ENCODE measurements at regions not wholly inside any gene's neighbourhood (a gene's known extent, or its start where the extent isn't known, plus 50 kb on each side); places are given as distances from the start of the nearest gene placed in this dataset.

GRCh38 chr4:123072060-123072459 lies 149.7 kb upstream of the NUDT6 start:
- intact Hi-C loops (cut with DNase I): no loop called here
- H3K27me3 ChIP-seq: no peaks in the 10 kb centered on the region
- 88 to 99% (median 94%) methylated on average over 1 of the region's 1 CpG for WGBS, 4 donors
- H3K9me3 ChIP-seq (replicated peaks in 1 of 3): no peaks in the 10 kb centered on the region
- no peak overlapping the region for H3K27ac ChIP-seq
- TF ChIP-seq POLR2A (IDR thresholded peaks at IDR 0.05) (no peak), CTCF (IDR thresholded peaks at IDR 0.05) (no peak)
- no peaks in the 10 kb centered on the region for H3K4me1 ChIP-seq (replicated peaks in 1 of 2)
- H3K4me3 ChIP-seq: no peak overlapping the region
- no peaks in the 10 kb centered on the region for H3K36me3 ChIP-seq (replicated peaks in 1 of 2)
- DNase-seq: no peak

GRCh38 chr4:123073650-123074049 lies 151.3 kb upstream of the NUDT6 start:
- no peak for DNase-seq
- Histone ChIP-seq H3K27ac (no peak overlapping the region), H3K4me3 (no peak overlapping the region), H3K4me1 (replicated peaks in 1 of 2) (no peaks in the 10 kb centered on the region), H3K9me3 (replicated peaks in 1 of 3) (no peaks in the 10 kb centered on the region), H3K27me3 (no peaks in the 10 kb centered on the region), H3K36me3 (replicated peaks in 1 of 2) (no peaks in the 10 kb centered on the region)
- intact Hi-C loops (cut with DNase I): no loop called here
- WGBS, 4 donors: 88 to 96% (median 94%) methylated on average over 2 of the region's 2 CpGs
- TF ChIP-seq CTCF (IDR thresholded peaks at IDR 0.05): no peak
- no peak for TF ChIP-seq POLR2A (IDR thresholded peaks at IDR 0.05)

GRCh38 chr4:123077330-123077729 lies 154.9 kb upstream of the NUDT6 start:
- intact Hi-C loops (cut with DNase I): no loop called here
- Histone ChIP-seq H3K4me3 (no peak overlapping the region), H3K36me3 (replicated peaks in 1 of 2) (no peaks in the 10 kb centered on the region), H3K9me3 (replicated peaks in 1 of 3) (no peaks in the 10 kb centered on the region), H3K4me1 (replicated peaks in 1 of 2) (no peaks in the 10 kb centered on the region), H3K27ac (no peak overlapping the region), H3K27me3 (no peaks in the 10 kb centered on the region)
- WGBS, 4 donors: 94 to 100% (median 97%) methylated on average over 2 of the region's 2 CpGs
- TF ChIP-seq CTCF (IDR thresholded peaks at IDR 0.05): no peak
- no peak for TF ChIP-seq POLR2A (IDR thresholded peaks at IDR 0.05)
- DNase-seq: no peak

GRCh38 chr4:123081971-123082370 lies 159.6 kb upstream of the NUDT6 start:
- intact Hi-C loops (cut with DNase I): no loop called here
- no peaks in the 10 kb centered on the region for H3K27me3 ChIP-seq
- H3K4me3 ChIP-seq: no peak overlapping the region
- TF ChIP-seq POLR2A (IDR thresholded peaks at IDR 0.05): no peak
- TF ChIP-seq CTCF (IDR thresholded peaks at IDR 0.05): no peak
- no peaks in the 10 kb centered on the region for H3K36me3 ChIP-seq (replicated peaks in 1 of 2)
- DNase-seq: no peak
- H3K9me3 ChIP-seq (replicated peaks in 1 of 3): peaks cover 0 to 8% (median 0%) of the 10 kb centered on the region in 3 donors
- 78 to 81% (median 81%) methylated on average over 3 of the region's 3 CpGs for WGBS, 4 donors
- H3K4me1 ChIP-seq (replicated peaks in 1 of 2): peaks cover 0 to 3% of the 10 kb centered on the region in 2 donors
- no peak overlapping the region for H3K27ac ChIP-seq

Measured in adrenal gland (tissue), 9 donors.